Mammary epithelial cell (primary cell): ENCODE measurements at regions not wholly inside any gene's neighbourhood (a gene's known extent, or its start where the extent isn't known, plus 50 kb on each side); places are given as distances from the start of the nearest gene placed in this dataset.

Experiments used
- EZH2 ChIP-seq: IDR thresholded peaks from 2 replicates; pipeline ENCODE4 v1.6.1; 2012; ENCODE audit warnings: low read length, inconsistent platforms, borderline replicate concordance
- TF ChIP-seq, protein P1 (sequence below), 2 donors: IDR thresholded peaks in 1 of 2; conservative IDR thresholded peaks in 1 of 2; 2 replicates each; pipeline ENCODE4 v1.5.1; 2011 to 2012; ENCODE audit warnings: inconsistent platforms in 2 of 2, low read length in 2 of 2, mild to moderate bottlenecking in 2 of 2, control low read depth in 1 of 2, low read depth in 1 of 2; ENCODE audit not compliant: insufficient read depth in 1 of 2; ENCODE audit errors: extremely low read depth in 1 of 2

DNA sequence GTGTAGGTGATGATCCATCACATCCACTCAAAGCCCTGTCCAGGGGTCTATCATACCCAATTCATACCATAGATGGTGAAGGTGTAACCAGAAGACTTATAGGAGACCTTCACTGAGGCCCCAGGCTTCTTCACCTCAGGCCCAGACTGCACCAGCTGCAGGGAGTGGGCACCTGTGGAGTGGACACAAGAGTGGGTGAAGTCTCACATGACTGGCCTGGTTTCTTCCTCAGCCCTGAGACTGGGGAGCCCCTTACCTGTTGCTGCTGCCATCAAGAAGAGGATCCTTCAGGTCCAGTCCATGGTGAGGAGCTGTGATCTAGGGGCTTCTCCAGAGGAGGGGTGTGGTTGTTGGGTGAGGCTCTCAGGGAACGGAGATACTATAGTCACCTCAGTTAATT is 851.0 kb downstream of the TMEM121 start:
- TF ChIP-seq, protein P1, sequence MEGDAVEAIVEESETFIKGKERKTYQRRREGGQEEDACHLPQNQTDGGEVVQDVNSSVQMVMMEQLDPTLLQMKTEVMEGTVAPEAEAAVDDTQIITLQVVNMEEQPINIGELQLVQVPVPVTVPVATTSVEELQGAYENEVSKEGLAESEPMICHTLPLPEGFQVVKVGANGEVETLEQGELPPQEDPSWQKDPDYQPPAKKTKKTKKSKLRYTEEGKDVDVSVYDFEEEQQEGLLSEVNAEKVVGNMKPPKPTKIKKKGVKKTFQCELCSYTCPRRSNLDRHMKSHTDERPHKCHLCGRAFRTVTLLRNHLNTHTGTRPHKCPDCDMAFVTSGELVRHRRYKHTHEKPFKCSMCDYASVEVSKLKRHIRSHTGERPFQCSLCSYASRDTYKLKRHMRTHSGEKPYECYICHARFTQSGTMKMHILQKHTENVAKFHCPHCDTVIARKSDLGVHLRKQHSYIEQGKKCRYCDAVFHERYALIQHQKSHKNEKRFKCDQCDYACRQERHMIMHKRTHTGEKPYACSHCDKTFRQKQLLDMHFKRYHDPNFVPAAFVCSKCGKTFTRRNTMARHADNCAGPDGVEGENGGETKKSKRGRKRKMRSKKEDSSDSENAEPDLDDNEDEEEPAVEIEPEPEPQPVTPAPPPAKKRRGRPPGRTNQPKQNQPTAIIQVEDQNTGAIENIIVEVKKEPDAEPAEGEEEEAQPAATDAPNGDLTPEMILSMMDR (conservative IDR thresholded peaks at IDR 0.05 in 1 of 2, IDR thresholded peaks at IDR 0.05 in 1 of 2; ENCODE audit: extremely low read depth in 1 of 2, insufficient read depth in 1 of 2, low read depth in 1 of 2, low read length in 2 of 2), result no peak
- no peak for TF ChIP-seq EZH2
